Esophagus squamous epithelium (tissue), 4 donors: ENCODE measurements at regions not wholly inside any gene's neighbourhood (a gene's known extent, or its start where the extent isn't known, plus 50 kb on each side); places are given as distances from the start of the nearest gene placed in this dataset.

Experiments used
- POLR2A ChIP-seq, 4 donors: fragments of 450-650 bp; IDR thresholded peaks; one replicate each; pipeline ENCODE4 v1.6.1; 2017; ENCODE audit warnings: antibody characterized with exemption in 4 of 4, mild to moderate bottlenecking in 4 of 4, moderate library complexity in 3 of 4
- TF ChIP-seq, protein P1 (sequence below), 6 experiments: fragments of 450-650 bp in 4 of 6; fragments of 200-600 bp in 2 of 6; sonication (generic) in 2 of 6; IDR thresholded peaks; one replicate each; pipeline ENCODE4 v1.5.1; 2016 to 2019; ENCODE audit warnings: antibody characterized with exemption in 6 of 6, mild to moderate bottlenecking in 4 of 6, moderate library complexity in 4 of 6

- TF ChIP-seq, protein P1, sequence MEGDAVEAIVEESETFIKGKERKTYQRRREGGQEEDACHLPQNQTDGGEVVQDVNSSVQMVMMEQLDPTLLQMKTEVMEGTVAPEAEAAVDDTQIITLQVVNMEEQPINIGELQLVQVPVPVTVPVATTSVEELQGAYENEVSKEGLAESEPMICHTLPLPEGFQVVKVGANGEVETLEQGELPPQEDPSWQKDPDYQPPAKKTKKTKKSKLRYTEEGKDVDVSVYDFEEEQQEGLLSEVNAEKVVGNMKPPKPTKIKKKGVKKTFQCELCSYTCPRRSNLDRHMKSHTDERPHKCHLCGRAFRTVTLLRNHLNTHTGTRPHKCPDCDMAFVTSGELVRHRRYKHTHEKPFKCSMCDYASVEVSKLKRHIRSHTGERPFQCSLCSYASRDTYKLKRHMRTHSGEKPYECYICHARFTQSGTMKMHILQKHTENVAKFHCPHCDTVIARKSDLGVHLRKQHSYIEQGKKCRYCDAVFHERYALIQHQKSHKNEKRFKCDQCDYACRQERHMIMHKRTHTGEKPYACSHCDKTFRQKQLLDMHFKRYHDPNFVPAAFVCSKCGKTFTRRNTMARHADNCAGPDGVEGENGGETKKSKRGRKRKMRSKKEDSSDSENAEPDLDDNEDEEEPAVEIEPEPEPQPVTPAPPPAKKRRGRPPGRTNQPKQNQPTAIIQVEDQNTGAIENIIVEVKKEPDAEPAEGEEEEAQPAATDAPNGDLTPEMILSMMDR (IDR thresholded peaks at IDR 0.05), result no peak
- TF ChIP-seq POLR2A (IDR thresholded peaks at IDR 0.05), result no peak
These were observed 141.0 kb upstream of the RAB12 start for GRCh38 chr18:8468191-8468590.
